Astrocyte (in vitro differentiated cells and primary cell): ENCODE measurements at regions not wholly inside any gene's neighbourhood (a gene's known extent, or its start where the extent isn't known, plus 50 kb on each side); places are given as distances from the start of the nearest gene placed in this dataset.

ENCODE experiments used
- DNase-seq: peaks from one replicate; pipeline ENCODE4 v3.0.0-alpha.2; 2010; ENCODE audit warnings: low read depth
- FAIRE-seq: peaks from 2 replicates; lab custom pipeline; 2011; peaks lifted over from hg19 to GRCh38; lab: Jason Lieb, UNC
- H2AFZ ChIP-seq: 2 replicates; pipeline ENCODE4 v1.6.0; 2012; ENCODE audit warnings: low read depth, low read length, inconsistent platforms
- H3K27ac ChIP-seq: 2 replicates; pipeline ENCODE4 v1.5.1; 2011; ENCODE audit warnings: low read depth, low read length, inconsistent platforms
- H3K27me3 ChIP-seq: 2 replicates; pipeline ENCODE4 v1.6.0; 2011; ENCODE audit warnings: low read length, inconsistent platforms; ENCODE audit not compliant: insufficient read depth
- H3K36me3 ChIP-seq: 2 replicates; pipeline ENCODE4 v1.5.1; 2011; ENCODE audit warnings: low read length, inconsistent platforms; ENCODE audit not compliant: insufficient read depth
- H3K4me1 ChIP-seq: 2 replicates; pipeline ENCODE4 v1.5.1; 2011; ENCODE audit warnings: low read length, inconsistent platforms; ENCODE audit not compliant: insufficient read depth
- H3K4me2 ChIP-seq: 2 replicates; pipeline ENCODE4 v1.6.0; 2012; ENCODE audit warnings: low read length, inconsistent platforms
- H3K4me3 ChIP-seq: 2 replicates; pipeline ENCODE4 v1.5.1; 2011; ENCODE audit warnings: low read depth, mild to moderate bottlenecking, low read length, inconsistent platforms; ENCODE audit not compliant: insufficient read depth
- H3K79me2 ChIP-seq: 2 replicates; pipeline ENCODE4 v1.6.0; 2012; ENCODE audit warnings: mild to moderate bottlenecking, low read length, inconsistent platforms; ENCODE audit not compliant: insufficient read depth
- H3K9ac ChIP-seq: 2 replicates; pipeline ENCODE4 v1.6.0; 2012; ENCODE audit warnings: mild to moderate bottlenecking, low read length, inconsistent platforms
- H3K9me3 ChIP-seq: 2 replicates; pipeline ENCODE4 v1.5.1; 2012; ENCODE audit warnings: low read depth, mild to moderate bottlenecking, low read length, inconsistent platforms; ENCODE audit not compliant: insufficient read depth
- H4K20me1 ChIP-seq: 2 replicates; pipeline ENCODE4 v1.6.0; 2012; ENCODE audit warnings: low read length, inconsistent platforms; ENCODE audit not compliant: insufficient read depth
- H3K27ac Mint-ChIP-seq: one replicate; pipeline ENCODE4 v1.8.0; 2021; ENCODE audit warnings: mild to moderate bottlenecking, mixed read lengths; ENCODE audit not compliant: unreplicated experiment
- H3K27me3 Mint-ChIP-seq: one replicate; pipeline ENCODE4 v1.8.0; 2021; ENCODE audit warnings: low read depth, mixed read lengths; ENCODE audit not compliant: unreplicated experiment
- H3K36me3 Mint-ChIP-seq: one replicate; pipeline ENCODE4 v1.8.0; 2021; ENCODE audit warnings: low read depth, mixed read lengths; ENCODE audit not compliant: unreplicated experiment
- H3K4me1 Mint-ChIP-seq: one replicate; pipeline ENCODE4 v1.8.0; 2021; ENCODE audit warnings: low read depth, mixed read lengths; ENCODE audit not compliant: unreplicated experiment
- H3K4me3 Mint-ChIP-seq: one replicate; pipeline ENCODE4 v1.8.0; 2021; ENCODE audit warnings: mild to moderate bottlenecking, moderate library complexity, mixed read lengths; ENCODE audit not compliant: unreplicated experiment
- H3K9me3 Mint-ChIP-seq: one replicate; pipeline ENCODE4 v1.8.0; 2021; ENCODE audit warnings: mild to moderate bottlenecking, mixed read lengths; ENCODE audit not compliant: unreplicated experiment
- CTCF ChIP-seq: IDR thresholded peaks from 2 replicates; pipeline ENCODE4 v1.5.1; 2011; ENCODE audit warnings: low read depth, mild to moderate bottlenecking, inconsistent platforms, low read length, moderate library complexity; ENCODE audit not compliant: insufficient read depth
- EZH2 ChIP-seq: IDR thresholded peaks from 2 replicates; pipeline ENCODE4 v1.6.1; 2012; ENCODE audit warnings: mild to moderate bottlenecking, low read length, inconsistent platforms; ENCODE audit not compliant: insufficient read depth

GRCh38 chr4:133046156-133046555 lies 102.9 kb upstream of the PCDH10 start:
- H3K79me2 ChIP-seq: no peaks in the 10 kb centered on the region
- no peak overlapping the region for H3K27ac ChIP-seq
- Mint-ChIP-seq H3K27ac (no peak overlapping the region), H3K4me1 (no peaks in the 10 kb centered on the region), H3K36me3 (no peaks in the 10 kb centered on the region), H3K27me3 (no peaks in the 10 kb centered on the region), H3K4me3 (no peak overlapping the region), H3K9me3 (peaks cover 3% of the 10 kb centered on the region)
- DNase-seq: no peak
- H4K20me1 ChIP-seq: no peaks in the 10 kb centered on the region
- H3K36me3 ChIP-seq: no peaks in the 10 kb centered on the region
- no peaks in the 10 kb centered on the region for H3K9me3 ChIP-seq
- no peak overlapping the region for H2AFZ ChIP-seq
- no peak overlapping the region for H3K4me2 ChIP-seq
- H3K27me3 ChIP-seq: no peaks in the 10 kb centered on the region
- no peak overlapping the region for H3K4me3 ChIP-seq
- H3K9ac ChIP-seq: no peak overlapping the region
- no peak for FAIRE-seq
- no peaks in the 10 kb centered on the region for H3K4me1 ChIP-seq
- no peak for TF ChIP-seq CTCF

- H3K27me3 Mint-ChIP-seq: no peaks in the 10 kb centered on the region
- Histone ChIP-seq H3K4me2 (no peak overlapping the region), H3K27ac (no peak overlapping the region), H3K9me3 (no peaks in the 10 kb centered on the region), H3K79me2 (no peaks in the 10 kb centered on the region), H3K4me3 (no peak overlapping the region), H3K36me3 (no peaks in the 10 kb centered on the region), H3K4me1 (no peaks in the 10 kb centered on the region), H3K9ac (no peak overlapping the region), H4K20me1 (no peaks in the 10 kb centered on the region), H3K27me3 (no peaks in the 10 kb centered on the region), H2AFZ (no peak overlapping the region)
- TF ChIP-seq CTCF: no peak
- TF ChIP-seq EZH2: no peak
- FAIRE-seq: no peak
- H3K9me3 Mint-ChIP-seq: peaks cover 3% of the 10 kb centered on the region
- no peaks in the 10 kb centered on the region for H3K36me3 Mint-ChIP-seq
- H3K27ac Mint-ChIP-seq: no peak overlapping the region
- H3K4me1 Mint-ChIP-seq: no peaks in the 10 kb centered on the region
- DNase-seq: no peak
- no peak overlapping the region for H3K4me3 Mint-ChIP-seq
Observed at GRCh38 chr4:133058701-133059100, 90.4 kb upstream of the PCDH10 start.

GRCh38 chr4:133059117-133059516 lies 90.0 kb upstream of the PCDH10 start:
- no peak for FAIRE-seq

More at GRCh38 chr4:133059117-133059516, 90.0 kb upstream of the PCDH10 start:
- Mint-ChIP-seq H3K27ac (no peak overlapping the region), H3K9me3 (peaks cover 3% of the 10 kb centered on the region), H3K27me3 (no peaks in the 10 kb centered on the region), H3K36me3 (no peaks in the 10 kb centered on the region), H3K4me1 (no peaks in the 10 kb centered on the region), H3K4me3 (no peak overlapping the region)
- no peaks in the 10 kb centered on the region for H3K4me1 ChIP-seq
- H3K79me2 ChIP-seq: no peaks in the 10 kb centered on the region
- H3K9me3 ChIP-seq: no peaks in the 10 kb centered on the region
- no peak overlapping the region for H3K4me2 ChIP-seq
- no peak overlapping the region for H3K4me3 ChIP-seq
- TF ChIP-seq CTCF (no peak), EZH2 (no peak)
- no peak for DNase-seq
- H3K27ac ChIP-seq: no peak overlapping the region
- H3K27me3 ChIP-seq: no peaks in the 10 kb centered on the region
- H3K9ac ChIP-seq: no peak overlapping the region
- H2AFZ ChIP-seq: no peak overlapping the region
- no peaks in the 10 kb centered on the region for H3K36me3 ChIP-seq
- no peaks in the 10 kb centered on the region for H4K20me1 ChIP-seq
